H1 (cell line): ENCODE measurements at regions not wholly inside any gene's neighbourhood (a gene's known extent, or its start where the extent isn't known, plus 50 kb on each side); places are given as distances from the start of the nearest gene placed in this dataset.

Source experiments
- CTCF ChIA-PET: fragments of 300-600 bp; sonication (Branson Sonifier 250); formaldehyde crosslinking; loops from one replicate; lab custom pipeline; 2021; ENCODE audit not compliant: partially characterized antibody; lab: Charles Lee
- POLR2A ChIA-PET: fragments of 300-600 bp; sonication (Branson Sonifier 250); formaldehyde crosslinking; loops from one replicate; lab custom pipeline; 2021; ENCODE audit warnings: inconsistent platforms; ENCODE audit not compliant: partially characterized antibody; lab: Charles Lee
- DNase-seq, 2 experiments: peaks; one replicate each; pipeline versions ENCODE4 v3.0.0 to v3.0.0-alpha.2; 2010 to 2022; ENCODE audit warnings: low spot score in 2 of 2, low read depth in 1 of 2, mixed read lengths in 1 of 2
- FAIRE-seq: peaks from 2 replicates; lab custom pipeline; 2011; peaks lifted over from hg19 to GRCh38; lab: Jason Lieb, UNC
- H2AFZ ChIP-seq: 2 replicates; pipeline ENCODE4 v1.8.1; 2012; ENCODE audit warnings: low read length, inconsistent platforms
- H2AK5ac ChIP-seq: 2 replicates; pipeline ENCODE4 v1.6.1; 2013; ENCODE audit warnings: low read depth, low read length
- H2BK120ac ChIP-seq: replicated peaks from 2 replicates; pipeline ENCODE3; 2013; ENCODE audit warnings: low read depth, low read length, inconsistent platforms
- H2BK12ac ChIP-seq: 2 replicates; pipeline ENCODE4 v1.6.1; 2013; ENCODE audit warnings: low read depth, low read length
- H2BK15ac ChIP-seq: 2 replicates; pipeline ENCODE4 v1.6.1; 2013; ENCODE audit warnings: low read length
- H2BK20ac ChIP-seq: 2 replicates; pipeline ENCODE4 v1.6.1; 2013; ENCODE audit warnings: low read length
- H2BK5ac ChIP-seq: 2 replicates; pipeline ENCODE4 v1.6.1; 2013; ENCODE audit warnings: low read depth, low read length
- H3K14ac ChIP-seq: 2 replicates; pipeline ENCODE4 v1.6.1; 2013; ENCODE audit warnings: inconsistent platforms; ENCODE audit not compliant: insufficient read length
- H3K18ac ChIP-seq: 2 replicates; pipeline ENCODE4 v1.6.1; 2013; ENCODE audit warnings: low read length; ENCODE audit errors: extremely low read depth
- H3K23ac ChIP-seq: 2 replicates; pipeline ENCODE4 v1.6.1; 2013; ENCODE audit warnings: inconsistent platforms; ENCODE audit not compliant: insufficient read length
- H3K23me2 ChIP-seq: 2 replicates; pipeline ENCODE4 v1.6.1; 2013; ENCODE audit warnings: low read depth, low read length
- H3K27ac ChIP-seq: 2 replicates; pipeline ENCODE4 v1.6.1; 2011; ENCODE audit warnings: low read depth, low read length, inconsistent platforms
- H3K27me3 ChIP-seq, 4 experiments: replicated peaks in 1 of 4; 1 replicate in 1 of 4; 2 replicates in 3 of 4; pipeline versions ENCODE4 v1.6.1 to v1.8.1; 2011 to 2013; ENCODE audit warnings: low read length in 3 of 4, mild to moderate bottlenecking in 3 of 4, inconsistent platforms in 2 of 4, mixed read lengths in 2 of 4, moderate library complexity in 1 of 4; ENCODE audit not compliant: control insufficient read depth in 3 of 4, insufficient read depth in 3 of 4; ENCODE audit errors: extremely low read depth in 1 of 4
- H3K36me3 ChIP-seq, 4 experiments: 2 replicates each; pipeline versions ENCODE4 v1.6.1 to v1.8.1; 2011 to 2013; ENCODE audit warnings: mild to moderate bottlenecking in 4 of 4, low read length in 3 of 4, moderate library complexity in 2 of 4, control low read depth in 1 of 4, inconsistent platforms in 1 of 4; ENCODE audit not compliant: insufficient read depth in 4 of 4, control insufficient read depth in 2 of 4
- H3K4ac ChIP-seq: replicated peaks from 2 replicates; pipeline ENCODE3; 2013; ENCODE audit warnings: low read length, low read depth, mixed read lengths, inconsistent platforms; ENCODE audit not compliant: insufficient read length
- H3K4me1 ChIP-seq, 4 experiments: replicated peaks in 1 of 4; 1 replicate in 1 of 4; 2 replicates in 3 of 4; pipeline versions ENCODE4 v1.6.1 to v1.8.1; 2011 to 2013; ENCODE audit warnings: low read length in 3 of 4, inconsistent platforms in 2 of 4, mixed read lengths in 1 of 4; ENCODE audit not compliant: insufficient read depth in 4 of 4, control insufficient read depth in 3 of 4
- H3K4me2 ChIP-seq, 2 experiments: 2 replicates each; pipeline versions ENCODE4 v1.6.1 to v1.8.1; 2011 to 2013; ENCODE audit warnings: low read depth in 2 of 2, low read length in 2 of 2, control low read depth in 1 of 2, inconsistent platforms in 1 of 2, mild to moderate bottlenecking in 1 of 2; ENCODE audit not compliant: insufficient read depth in 1 of 2
- H3K4me3 ChIP-seq, 4 experiments: fragments of 200-600, 300-600 bp in 1 of 4; sonication (generic), shearing (Covaris generic), sonication (Bioruptor Twin) in 1 of 4; 2 replicates each; pipeline versions ENCODE4 v1.5.1 to v1.8.1; 2011 to 2016; ENCODE audit warnings: low read length in 4 of 4, low read depth in 3 of 4, control low read depth in 2 of 4, inconsistent platforms in 2 of 4, mild to moderate bottlenecking in 2 of 4, mixed read lengths in 1 of 4, moderate library complexity in 1 of 4; ENCODE audit not compliant: insufficient read depth in 2 of 4; ENCODE audit errors: extremely low read depth in 1 of 4
- H3K56ac ChIP-seq: replicated peaks from 2 replicates; pipeline ENCODE3; 2013; ENCODE audit warnings: low read depth, mild to moderate bottlenecking, mixed read lengths, low read length, inconsistent platforms; ENCODE audit not compliant: insufficient read length
- H3K79me1 ChIP-seq: 2 replicates; pipeline ENCODE4 v1.6.1; 2013; ENCODE audit warnings: low read depth, low read length, control low read depth
- H3K79me2 ChIP-seq, 2 experiments: 2 replicates each; pipeline versions ENCODE4 v1.6.1 to v1.8.1; 2012 to 2013; ENCODE audit warnings: low read length in 2 of 2, mild to moderate bottlenecking in 2 of 2, inconsistent platforms in 1 of 2; ENCODE audit not compliant: insufficient read depth in 2 of 2, control insufficient read depth in 1 of 2
- H3K9ac ChIP-seq, 4 experiments: replicated peaks in 1 of 4; 1 replicate in 1 of 4; 2 replicates in 3 of 4; pipeline versions ENCODE4 v1.6.1 to v1.8.1; 2011 to 2013; ENCODE audit warnings: low read depth in 3 of 4, low read length in 3 of 4, control low read depth in 2 of 4, mild to moderate bottlenecking in 2 of 4, moderate library complexity in 2 of 4, inconsistent platforms in 1 of 4; ENCODE audit errors: extremely low read depth in 1 of 4
- H3K9me3 ChIP-seq, 2 experiments: 2 replicates each; pipeline versions ENCODE4 v1.6.1 to v1.8.1; 2012 to 2013; ENCODE audit warnings: mild to moderate bottlenecking in 2 of 2, moderate library complexity in 2 of 2, control low read depth in 1 of 2, inconsistent platforms in 1 of 2, low read depth in 1 of 2, low read length in 1 of 2, mixed read lengths in 1 of 2; ENCODE audit not compliant: insufficient read depth in 2 of 2
- H4K20me1 ChIP-seq, 2 experiments: replicated peaks in 1 of 2; 2 replicates each; pipeline versions ENCODE3 to v1.8.1; 2011 to 2013; ENCODE audit warnings: inconsistent platforms in 2 of 2, low read length in 2 of 2, mild to moderate bottlenecking in 1 of 2; ENCODE audit not compliant: insufficient read depth in 2 of 2, control insufficient read depth in 1 of 2
- H4K5ac ChIP-seq: 2 replicates; pipeline ENCODE4 v1.6.1; 2013; ENCODE audit warnings: low read length, low read depth, mixed read lengths, inconsistent platforms; ENCODE audit not compliant: insufficient read length
- H4K8ac ChIP-seq: 2 replicates; pipeline ENCODE4 v1.8.0; 2013; ENCODE audit warnings: mild to moderate bottlenecking, moderate library complexity, low read length, inconsistent platforms; ENCODE audit not compliant: insufficient read depth; ENCODE audit errors: extremely low read depth
- H4K91ac ChIP-seq: replicated peaks from 2 replicates; pipeline ENCODE3; 2013; ENCODE audit warnings: low read length, mixed read lengths, inconsistent platforms; ENCODE audit not compliant: insufficient read length
- ATF3 ChIP-seq: IDR thresholded peaks from 2 replicates; pipeline ENCODE4 v1.6.1; 2011; ENCODE audit warnings: low read depth, mild to moderate bottlenecking, low read length; ENCODE audit not compliant: insufficient read depth
- BACH1 ChIP-seq: IDR thresholded peaks from 2 replicates; pipeline ENCODE4 v1.6.1; 2012; ENCODE audit warnings: low read length, improper control_type of control experiment
- CBX5 ChIP-seq: fragments of 300-800, 300-1000 bp; sonication (generic); IDR thresholded peaks from 2 replicates; pipeline ENCODE4 v1.7.1; 2016; ENCODE audit warnings: antibody characterized with exemption, low read length, low read depth
- CEBPB ChIP-seq: IDR thresholded peaks from 2 replicates; pipeline ENCODE4 v1.6.1; 2012; ENCODE audit warnings: low read depth, low read length
- CHD1 ChIP-seq: IDR thresholded peaks from 2 replicates; pipeline ENCODE4 v1.6.1; 2012; ENCODE audit warnings: low read depth, low read length, improper control_type of control experiment
- CREB1 ChIP-seq: IDR thresholded peaks from 2 replicates; pipeline ENCODE4 v1.6.1; 2012; ENCODE audit warnings: inconsistent platforms
- GABPA ChIP-seq: IDR thresholded peaks from 2 replicates; pipeline ENCODE4 v1.6.1; 2011; ENCODE audit warnings: mild to moderate bottlenecking, low read length, moderate library complexity, borderline replicate concordance; ENCODE audit not compliant: insufficient read depth
- HDAC6 ChIP-seq: IDR thresholded peaks from one replicate; pipeline ENCODE4 v1.7.1; 2012; ENCODE audit warnings: low read depth, mild to moderate bottlenecking, inconsistent platforms, low read length, moderate library complexity
- JUND ChIP-seq: IDR thresholded peaks from 2 replicates; pipeline ENCODE4 v1.6.1; 2011; ENCODE audit warnings: mild to moderate bottlenecking, improper control_type of control experiment, low read length
- MAFK ChIP-seq: IDR thresholded peaks from 2 replicates; pipeline ENCODE4 v1.6.1; 2012; ENCODE audit warnings: low read depth, mild to moderate bottlenecking, improper control_type of control experiment, low read length
- POU5F1 ChIP-seq: IDR thresholded peaks from 2 replicates; pipeline ENCODE4 v1.6.1; 2011; ENCODE audit warnings: low read depth, mild to moderate bottlenecking, low read length, moderate library complexity
- RXRA ChIP-seq: IDR thresholded peaks from 2 replicates; pipeline ENCODE4 v1.6.1; 2011; ENCODE audit warnings: low read depth, mild to moderate bottlenecking, low read length, moderate library complexity; ENCODE audit not compliant: insufficient read depth
- SIRT6 ChIP-seq: IDR thresholded peaks from one replicate; pipeline ENCODE4 v1.7.1; 2012; ENCODE audit warnings: low read length, inconsistent platforms
- YY1 ChIP-seq: IDR thresholded peaks from 2 replicates; pipeline ENCODE4 v1.6.1; 2011; ENCODE audit warnings: low read depth, mild to moderate bottlenecking, low read length
- WGBS, 2 experiments: shearing (Covaris generic) in 1 of 2; methylation state at CpG; one replicate each; pipeline versions ENCODE4 v1.1.6 to v1.1.7; 2013 to 2015; ENCODE audit warnings: low lambda C conversion rate in 2 of 2, mixed read lengths in 2 of 2, inconsistent platforms in 1 of 2, low coverage in 1 of 2, missing lambda C conversion rate in 1 of 2; ENCODE audit not compliant: insufficient replicate concordance in 2 of 2, insufficient coverage in 1 of 2, insufficient read length in 1 of 2; ENCODE audit errors: extremely low coverage in 1 of 2, missing lambda C conversion rate in 1 of 2; 5-methylcytosine and 5-hydroxymethylcytosine counted together

GRCh38 chr22:34913826-34914225 lies 152.1 kb upstream of the ISX start:
- CTCF ChIA-PET = interaction anchor here (1.5 kb wide), 1 partner anchor 30 kb away, joined by 5 read pairs; no protein-coding TSS in a partner anchor
- no peak overlapping the region for H3K18ac ChIP-seq

More at GRCh38 chr22:34913826-34914225, 152.1 kb upstream of the ISX start:
- no peaks in the 10 kb centered on the region for H3K9me3 ChIP-seq
- no peak overlapping the region for H4K91ac ChIP-seq
- H3K4me1 ChIP-seq = peaks cover 0 to 7% (median 0%) of the 10 kb centered on the region in 4 experiments; a peak in 2 of 7 replicates
- no peak overlapping the region for H3K14ac ChIP-seq
- no peaks in the 10 kb centered on the region for H3K36me3 ChIP-seq
- TF ChIP-seq JUND = no peak
- no peak for TF ChIP-seq CREB1
- TF ChIP-seq POU5F1 = no peak
- TF ChIP-seq YY1 = no peak
- no peak for TF ChIP-seq HDAC6
- no peak for TF ChIP-seq GABPA
- TF ChIP-seq ATF3 = no peak
- no peak for TF ChIP-seq CHD1
- TF ChIP-seq BACH1 = no peak
- no peak for TF ChIP-seq RXRA
- no peak for TF ChIP-seq MAFK
- TF ChIP-seq CEBPB = no peak
- TF ChIP-seq SIRT6 = no peak
- no peak for TF ChIP-seq CBX5
- TF ChIP-seq, all 59 proteins: peak for 0
- no peak overlapping the region for H2BK5ac ChIP-seq
- no peaks in the 10 kb centered on the region for H3K79me1 ChIP-seq
- POLR2A ChIA-PET = no interaction called here
- no peak overlapping the region for H3K4me2 ChIP-seq
- no peak overlapping the region for H3K23ac ChIP-seq
- H4K20me1 ChIP-seq = no peaks in the 10 kb centered on the region
- no peak overlapping the region for H3K9ac ChIP-seq
- WGBS, 2 experiments = 94% methylated on average over 3 of the region's 3 CpGs; no CpG with 5 or more reads in 1 of the 2 experiments
- no peaks in the 10 kb centered on the region for H3K79me2 ChIP-seq
- H3K23me2 ChIP-seq = no peaks in the 10 kb centered on the region; the same call in 1 of the 2 replicates
- FAIRE-seq (no peak), DNase-seq (no peak)
- no peak overlapping the region for H4K8ac ChIP-seq
- no peak overlapping the region for H2BK120ac ChIP-seq
- no peak overlapping the region for H3K27ac ChIP-seq
- no peaks in the 10 kb centered on the region; a peak in 1 of 7 replicates for H3K27me3 ChIP-seq
- H2AFZ ChIP-seq = no peak overlapping the region
- no peak overlapping the region for H2BK20ac ChIP-seq
- no peak overlapping the region for H3K4me3 ChIP-seq
- no peak overlapping the region for H3K4ac ChIP-seq
- H3K56ac ChIP-seq = no peak overlapping the region
- H2BK15ac ChIP-seq = no peak overlapping the region
- H2AK5ac ChIP-seq = no peak overlapping the region
- H2BK12ac ChIP-seq = no peak overlapping the region
- H4K5ac ChIP-seq = no peak overlapping the region
